GM23248 (cell line): ENCODE measurements at regions not wholly inside any gene's neighbourhood (a gene's known extent, or its start where the extent isn't known, plus 50 kb on each side); places are given as distances from the start of the nearest gene placed in this dataset.

Experiments
- EZH2 ChIP-seq: fragments of 200-600 bp; sonication (generic); IDR thresholded peaks from 2 replicates; pipeline ENCODE4 v1.6.1; 2018; ENCODE audit warnings: antibody characterized with exemption, mild to moderate bottlenecking; ENCODE audit not compliant: insufficient read depth, poor library complexity, severe bottlenecking
- EZH2phosphoT487 ChIP-seq: fragments of 200-600 bp; sonication (generic); IDR thresholded peaks from 2 replicates; pipeline ENCODE4 v1.6.1; 2018; ENCODE audit warnings: antibody characterized with exemption, moderate library complexity, mild to moderate bottlenecking, low read depth; ENCODE audit not compliant: insufficient read depth

- TF ChIP-seq EZH2 (no peak), EZH2phosphoT487 (no peak)
Measured at GRCh38 chr6:12543953-12544352, 172.6 kb upstream of the PHACTR1 start.
